NCI-H748 (cell line): ENCODE measurements at regions not wholly inside any gene's neighbourhood (a gene's known extent, or its start where the extent isn't known, plus 50 kb on each side); places are given as distances from the start of the nearest gene placed in this dataset.
A peak's percentile ranks its signal among the peaks of the same experiment; 100 is the strongest.

ENCODE experiments used
- DNase-seq: peaks from one replicate; lab custom pipeline; 2025; ENCODE audit not compliant: unreplicated experiment; lab: John Stamatoyannopoulos, UW

- DNase-seq, result no peak
These were observed 320.5 kb upstream of the ADCY2 start for GRCh38 chr5:7075470-7075869.

DNA sequence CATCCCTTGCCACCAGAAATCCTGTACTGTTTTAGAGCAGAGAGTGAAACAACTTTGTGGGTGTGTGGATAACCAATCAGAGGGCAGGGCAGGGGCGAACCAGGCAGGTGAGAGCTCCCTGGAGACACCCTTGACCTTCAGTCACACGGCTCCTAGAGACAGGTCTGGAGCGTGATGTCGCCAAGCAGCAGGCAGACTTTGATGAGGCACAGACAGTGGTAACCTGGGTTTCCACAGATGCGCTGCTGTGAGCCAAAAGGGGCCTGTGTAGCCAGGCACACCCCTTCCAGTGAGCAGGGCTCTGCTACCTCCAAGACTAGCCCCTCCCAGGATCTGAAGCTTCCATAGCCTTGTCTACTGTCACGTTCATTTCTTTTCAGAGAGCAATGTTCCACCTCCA, 317.8 kb upstream of the ADCY2 start:
- DNase-seq, result peak; percentile 80

GRCh38 chr5:7078901-7079300, 317.0 kb upstream of the ADCY2 start:
- DNase-seq, result peak; percentile 88

DNA sequence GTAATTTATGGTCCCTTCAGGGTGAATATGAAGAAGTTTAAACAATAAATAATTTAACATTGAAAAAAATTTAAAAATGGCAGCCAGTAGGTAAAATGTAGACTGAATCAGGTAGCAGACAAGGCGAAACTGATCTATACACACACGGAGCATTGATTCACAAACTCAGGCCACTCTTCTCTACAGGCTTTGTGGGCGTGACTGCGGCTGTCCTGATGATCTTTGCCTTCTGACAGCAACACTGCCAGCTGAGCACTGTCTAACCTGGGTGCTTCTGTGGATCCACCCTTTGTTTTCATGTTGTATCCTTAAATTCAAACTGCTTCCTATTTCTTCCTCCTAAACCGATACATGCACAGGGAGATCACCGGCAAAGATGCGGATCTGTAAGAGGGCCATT, 315.4 kb upstream of the ADCY2 start:
- DNase-seq, result peak; percentile 31

DNA sequence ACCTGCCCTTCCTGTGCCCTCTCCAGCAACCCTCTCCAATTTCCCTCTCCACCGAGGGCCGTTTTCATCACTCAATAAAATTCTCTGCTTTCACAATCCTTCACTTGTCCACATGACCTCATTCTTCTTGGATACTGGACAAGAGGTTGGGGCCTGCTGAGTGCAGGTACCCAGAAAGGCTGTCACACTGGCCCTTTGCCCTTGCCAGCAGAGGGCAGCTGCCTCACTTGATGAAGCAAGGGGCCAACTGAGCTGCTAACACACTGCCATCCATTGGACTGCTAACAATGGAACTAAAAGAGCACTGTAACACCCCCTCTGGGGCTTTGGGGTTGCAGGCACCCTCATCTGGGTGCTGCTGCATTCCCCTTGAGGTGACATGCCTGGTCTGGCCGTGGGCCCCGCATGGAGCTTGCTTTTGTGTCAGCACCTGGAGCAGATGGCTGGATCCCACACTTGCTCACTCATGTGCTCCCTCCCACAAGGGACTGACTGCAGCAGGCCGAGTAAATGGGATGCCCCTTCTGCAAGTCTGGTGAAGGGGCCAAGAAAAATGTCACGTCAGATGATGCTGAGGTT, 308.1 kb upstream of the ADCY2 start:
- peak; percentile 57 for DNase-seq

- DNase-seq, result peak; percentile 45
These were observed 307.1 kb upstream of the ADCY2 start for GRCh38 chr5:7088849-7089248.

DNA sequence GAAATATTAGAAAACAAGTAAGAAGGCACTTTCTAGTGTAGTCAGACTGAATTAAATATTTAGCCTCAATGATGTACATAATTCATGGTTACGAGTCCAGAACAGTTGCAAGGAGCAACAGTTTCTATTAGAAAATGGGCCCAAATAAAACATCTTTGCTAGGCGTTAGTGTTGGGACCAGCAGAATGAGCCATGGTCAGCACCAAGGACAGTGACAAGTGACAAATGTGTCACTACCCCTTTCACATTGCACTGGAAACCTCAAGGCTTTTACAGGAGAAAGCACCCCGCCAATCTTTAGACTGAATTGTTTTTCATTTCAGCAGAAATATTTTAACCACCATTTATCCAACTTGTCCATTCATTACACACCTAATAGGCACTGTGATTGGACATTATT, 301.3 kb upstream of the ADCY2 start:
- DNase-seq, result no peak

GRCh38 chr5:7096294-7096693, 299.6 kb upstream of the ADCY2 start:
- no peak for DNase-seq

DNA sequence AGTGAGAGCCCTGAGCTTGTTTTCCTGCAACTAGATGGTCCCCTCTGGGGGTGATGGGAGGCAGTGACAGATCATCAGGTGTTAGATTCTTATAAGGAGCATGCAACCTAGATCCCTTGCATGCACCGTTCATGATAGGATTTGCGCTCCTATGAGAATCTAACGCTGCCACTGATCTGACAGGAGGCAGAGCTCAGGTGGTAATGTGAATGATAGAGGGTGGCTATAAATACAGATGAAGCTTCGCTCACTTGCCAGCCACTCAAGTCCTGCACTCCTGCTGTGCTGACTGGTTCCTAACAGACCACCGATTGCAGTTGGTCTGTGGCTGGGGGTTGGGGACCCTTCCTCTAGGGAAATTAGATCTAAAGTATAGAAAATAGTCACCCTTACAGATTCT, 290.6 kb upstream of the ADCY2 start:
- DNase-seq, result no peak

- no peak for DNase-seq
These were observed 278.0 kb upstream of the ADCY2 start for GRCh38 chr5:7117961-7118360.

GRCh38 chr5:7131680-7132079, 264.3 kb upstream of the ADCY2 start:
- peak; percentile 39 for DNase-seq

GRCh38 chr5:7146886-7147285, 249.1 kb upstream of the ADCY2 start:
- peak; percentile 79 for DNase-seq

GRCh38 chr5:7157083-7157482, 238.9 kb upstream of the ADCY2 start:
- no peak for DNase-seq

GRCh38 chr5:7169240-7169878, 226.6 kb upstream of the ADCY2 start:
- DNase-seq, result peak; percentile 32

DNA sequence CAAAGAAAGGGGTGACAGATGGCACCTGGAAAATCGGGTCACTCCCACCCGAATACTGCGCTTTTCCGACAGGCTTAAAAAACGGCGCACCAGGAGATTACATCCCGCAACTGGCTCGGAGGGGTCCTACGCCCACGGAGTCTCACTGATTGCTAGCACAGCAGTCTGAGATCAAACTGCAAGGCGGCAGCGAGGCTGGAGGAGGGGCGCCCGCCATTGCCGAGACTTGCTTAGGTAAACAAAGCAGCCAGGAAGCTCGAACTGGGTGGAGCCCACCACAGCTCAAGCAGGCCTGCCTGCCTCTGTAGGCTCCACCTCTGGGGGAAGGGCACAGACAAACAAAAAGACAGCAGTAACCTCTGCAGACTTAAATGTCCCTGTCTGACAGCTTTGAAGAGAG, 225.2 kb upstream of the ADCY2 start:
- DNase-seq, result peak; percentile 89

DNA sequence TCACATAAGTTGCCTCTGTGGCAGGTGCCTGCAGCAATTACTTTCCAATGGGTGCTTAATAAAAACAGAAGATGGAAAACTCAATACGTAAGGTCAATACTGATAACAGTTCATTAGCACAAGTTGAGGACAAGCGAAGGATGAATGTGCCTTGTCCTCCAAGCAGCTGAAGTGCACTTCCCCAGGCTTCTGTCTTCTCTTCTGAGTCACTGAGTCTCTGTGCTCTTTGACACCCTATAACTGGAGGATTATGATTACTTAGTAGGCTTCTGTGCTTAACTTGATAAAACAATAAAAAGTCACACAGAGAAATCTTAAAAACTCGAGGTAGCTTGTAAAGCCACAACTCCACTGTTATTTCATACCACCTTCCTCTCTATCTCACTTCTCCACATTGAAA, 216.6 kb upstream of the ADCY2 start:
- no peak for DNase-seq

GRCh38 chr5:7181841-7182240, 214.1 kb upstream of the ADCY2 start:
- peak; percentile 91 for DNase-seq

DNA sequence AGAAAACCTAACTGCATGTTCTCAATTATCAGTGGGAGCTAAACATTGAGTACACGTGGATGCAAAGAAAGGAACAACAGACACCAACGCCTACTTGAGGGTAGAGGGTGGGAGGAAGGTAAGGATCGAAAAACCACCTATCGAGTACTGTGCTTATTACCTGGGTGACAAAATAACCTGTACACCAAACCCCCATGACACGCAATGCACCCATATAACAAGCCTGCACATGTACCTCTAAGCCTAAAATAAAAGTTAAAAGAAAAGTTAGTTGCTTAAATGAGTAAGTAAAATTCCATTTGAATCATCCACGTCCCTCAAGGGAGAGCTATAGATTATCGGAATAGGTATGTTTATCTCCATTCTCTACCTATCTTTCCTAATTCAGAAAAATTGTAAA, 210.2 kb upstream of the ADCY2 start:
- no peak for DNase-seq

DNA sequence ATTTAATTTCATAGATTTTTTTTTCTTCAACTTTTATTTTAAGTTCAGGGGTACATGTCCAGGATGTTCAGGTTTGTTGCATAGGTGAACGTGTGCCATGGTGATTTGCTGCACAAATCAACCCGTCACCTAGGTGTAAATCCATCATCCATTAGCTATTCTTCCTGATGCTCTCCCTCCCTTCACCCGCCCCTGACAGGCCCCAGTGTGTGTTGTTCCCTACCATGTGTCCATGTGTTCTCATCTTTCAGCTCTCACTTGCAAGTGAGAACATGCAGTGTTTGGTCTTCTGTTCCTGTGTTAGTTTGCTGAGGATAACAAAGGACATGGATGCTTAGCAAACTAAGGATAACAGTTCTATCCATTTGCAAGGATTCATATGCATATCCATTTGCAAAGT, 209.1 kb upstream of the ADCY2 start:
- no peak for DNase-seq

DNA sequence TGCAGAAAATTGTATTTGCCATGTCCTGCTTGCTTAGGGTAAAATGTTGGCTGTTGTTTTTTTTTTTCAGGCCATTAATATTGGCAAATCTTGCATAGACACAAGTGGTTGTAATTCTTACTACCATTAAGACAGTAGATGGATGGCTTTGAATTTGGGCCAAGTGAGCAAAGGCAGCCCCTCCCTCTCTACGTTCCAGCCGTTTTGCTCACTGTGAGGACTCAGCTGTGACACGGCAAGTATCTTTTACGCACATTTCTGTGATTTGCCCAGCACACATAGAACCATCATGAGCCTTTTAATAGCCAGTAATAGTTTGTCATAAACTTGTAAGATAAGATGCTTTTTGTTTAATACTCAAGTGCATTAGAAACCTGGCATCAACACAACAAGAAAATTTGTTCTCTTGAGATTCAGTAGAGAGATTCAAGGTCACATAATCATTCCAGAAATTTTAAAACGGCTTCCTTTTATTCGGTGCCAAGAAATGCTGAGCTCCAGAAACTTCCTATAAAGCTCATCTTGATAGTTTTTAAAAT, 205.2 kb upstream of the ADCY2 start:
- no peak for DNase-seq

GRCh38 chr5:7192016-7192415, 203.9 kb upstream of the ADCY2 start:
- DNase-seq, result no peak

DNA sequence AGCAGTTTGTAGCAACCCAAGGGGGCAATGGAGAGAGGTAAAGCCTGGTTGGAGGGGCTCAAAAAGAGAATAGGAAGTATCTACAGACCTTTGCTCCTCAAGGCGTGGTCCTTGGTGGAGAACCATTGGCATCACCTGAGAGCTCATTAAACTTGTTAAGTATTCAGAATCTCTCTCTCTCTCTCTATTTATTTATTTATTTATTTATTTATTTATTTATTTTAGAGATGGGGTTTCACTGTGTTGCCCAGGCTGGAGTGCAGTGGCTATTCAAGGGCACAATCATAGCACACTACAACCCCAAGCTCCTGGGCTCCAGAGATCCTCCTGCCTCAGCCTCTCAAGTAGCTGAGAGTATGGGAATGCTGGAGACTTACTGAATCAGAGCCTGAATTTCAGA, 193.1 kb upstream of the ADCY2 start:
- DNase-seq, result no peak

DNA sequence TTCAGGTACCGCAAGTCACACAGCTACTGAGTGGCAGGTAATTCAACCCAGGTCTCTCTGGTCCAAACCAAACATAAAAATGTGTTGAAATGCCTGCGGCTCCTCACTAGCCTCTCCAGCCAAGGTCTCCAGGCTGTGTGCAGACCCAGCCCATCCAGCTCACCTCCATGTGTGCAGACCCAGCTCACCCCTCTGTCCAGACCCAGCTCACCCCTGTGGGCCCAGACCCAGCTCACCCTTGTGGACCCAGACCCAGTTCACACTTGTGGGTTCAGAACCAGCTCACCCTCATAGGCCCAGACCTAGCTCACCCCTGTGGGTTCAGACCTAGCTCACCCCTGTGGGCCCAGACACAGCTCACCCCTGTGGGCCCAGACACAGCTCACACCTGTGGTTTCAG, 188.0 kb upstream of the ADCY2 start:
- peak; percentile 46 for DNase-seq
